SU-DHL-6 (cell line): ENCODE measurements at regions not wholly inside any gene's neighbourhood (a gene's known extent, or its start where the extent isn't known, plus 50 kb on each side); places are given as distances from the start of the nearest gene placed in this dataset.

Experiments used
- EZH2phosphoT487 ChIP-seq: fragments of 200-600 bp; sonication (generic), shearing (Covaris generic); conservative IDR thresholded peaks from 2 replicates; pipeline ENCODE4 v1.6.1; 2018; ENCODE audit warnings: mild to moderate bottlenecking, antibody characterized with exemption, low read length, moderate library complexity, mixed read lengths
- TF ChIP-seq, protein P1 (sequence below): fragments of 200-600 bp; sonication (generic); IDR thresholded peaks from one replicate; pipeline ENCODE4 v1.5.1; 2017; ENCODE audit warnings: antibody characterized with exemption, mild to moderate bottlenecking, low read length, moderate library complexity; ENCODE audit not compliant: insufficient read depth, poor library complexity, severe bottlenecking

GRCh38 chr2:12207491-12207890 lies 461.1 kb downstream of the LPIN1 start:
- TF ChIP-seq, protein P1, sequence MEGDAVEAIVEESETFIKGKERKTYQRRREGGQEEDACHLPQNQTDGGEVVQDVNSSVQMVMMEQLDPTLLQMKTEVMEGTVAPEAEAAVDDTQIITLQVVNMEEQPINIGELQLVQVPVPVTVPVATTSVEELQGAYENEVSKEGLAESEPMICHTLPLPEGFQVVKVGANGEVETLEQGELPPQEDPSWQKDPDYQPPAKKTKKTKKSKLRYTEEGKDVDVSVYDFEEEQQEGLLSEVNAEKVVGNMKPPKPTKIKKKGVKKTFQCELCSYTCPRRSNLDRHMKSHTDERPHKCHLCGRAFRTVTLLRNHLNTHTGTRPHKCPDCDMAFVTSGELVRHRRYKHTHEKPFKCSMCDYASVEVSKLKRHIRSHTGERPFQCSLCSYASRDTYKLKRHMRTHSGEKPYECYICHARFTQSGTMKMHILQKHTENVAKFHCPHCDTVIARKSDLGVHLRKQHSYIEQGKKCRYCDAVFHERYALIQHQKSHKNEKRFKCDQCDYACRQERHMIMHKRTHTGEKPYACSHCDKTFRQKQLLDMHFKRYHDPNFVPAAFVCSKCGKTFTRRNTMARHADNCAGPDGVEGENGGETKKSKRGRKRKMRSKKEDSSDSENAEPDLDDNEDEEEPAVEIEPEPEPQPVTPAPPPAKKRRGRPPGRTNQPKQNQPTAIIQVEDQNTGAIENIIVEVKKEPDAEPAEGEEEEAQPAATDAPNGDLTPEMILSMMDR, result no peak
- TF ChIP-seq EZH2phosphoT487, result no peak
